Endothelial cell of umbilical vein (primary cell): ENCODE measurements at regions not wholly inside any gene's neighbourhood (a gene's known extent, or its start where the extent isn't known, plus 50 kb on each side); places are given as distances from the start of the nearest gene placed in this dataset.

Source experiments
- BruUV-seq: library from RNA; stranded (reverse); fragments of 400-500 nt; replicated peaks from 2 replicates; lab custom pipeline; 2021; lab: Mats Ljungman, UMichigan
- CTCF ChIA-PET: fragments of 300-600, 350-600 bp; sonication (Branson Sonifier 250); formaldehyde crosslinking; loops from one replicate; lab custom pipeline; 2021; ENCODE audit warnings: antibody characterized with exemption, inconsistent platforms; lab: Charles Lee
- POLR2A ChIA-PET: fragments of 300-600, 350-600 bp; sonication (Branson Sonifier 250); formaldehyde crosslinking; loops from one replicate; lab custom pipeline; 2021; ENCODE audit warnings: antibody characterized with exemption, inconsistent platforms; lab: Charles Lee
- DNase-seq: peaks from one replicate; pipeline ENCODE4 v3.0.0-alpha.2; 2011; ENCODE audit warnings: low read depth, low spot score
- FAIRE-seq: peaks from 2 replicates; lab custom pipeline; 2011; peaks lifted over from hg19 to GRCh38; lab: Jason Lieb, UNC
- H2AFZ ChIP-seq: 2 replicates; pipeline ENCODE4 v1.6.0; 2012; ENCODE audit warnings: low read depth, low read length, control low read depth, inconsistent platforms
- H3K27ac ChIP-seq: 2 replicates; pipeline ENCODE4 v1.5.1; 2011; ENCODE audit warnings: low read depth, mild to moderate bottlenecking, control low read depth, low read length, moderate library complexity; ENCODE audit not compliant: insufficient read depth
- H3K27me3 ChIP-seq, 2 experiments: 2 replicates each; pipeline versions ENCODE4 v1.6.0 to v1.6.1; 2011; ENCODE audit warnings: low read length in 2 of 2, mixed read lengths in 1 of 2; ENCODE audit not compliant: control insufficient read depth in 2 of 2, insufficient read depth in 2 of 2
- H3K36me3 ChIP-seq, 2 experiments: 2 replicates in 1 of 2; 3 replicates in 1 of 2; pipeline ENCODE4 v1.5.1; 2011; ENCODE audit warnings: low read length in 2 of 2, mild to moderate bottlenecking in 1 of 2, moderate library complexity in 1 of 2; ENCODE audit not compliant: control insufficient read depth in 2 of 2, insufficient read depth in 2 of 2; ENCODE audit errors: extremely low read depth in 1 of 2
- H3K4me1 ChIP-seq: 3 replicates; pipeline ENCODE4 v1.5.1; 2011; ENCODE audit warnings: mild to moderate bottlenecking, low read length; ENCODE audit not compliant: control insufficient read depth, insufficient read depth; ENCODE audit errors: extremely low read depth
- H3K4me2 ChIP-seq: 2 replicates; pipeline ENCODE4 v1.6.1; 2011; ENCODE audit warnings: low read length, control low read depth, mixed read lengths; ENCODE audit not compliant: insufficient read depth
- H3K4me3 ChIP-seq, 3 experiments: fragments of 200-600 bp in 1 of 3; sonication (generic), shearing (Covaris generic) in 1 of 3; replicated peaks in 1 of 3; 2 replicates each; pipeline ENCODE4 v1.5.1; 2011 to 2016; ENCODE audit warnings: control low read depth in 3 of 3, low read length in 3 of 3, mild to moderate bottlenecking in 2 of 3, inconsistent platforms in 1 of 3, low read depth in 1 of 3, moderate library complexity in 1 of 3; ENCODE audit not compliant: insufficient read depth in 1 of 3
- H3K79me2 ChIP-seq: 2 replicates; pipeline ENCODE4 v1.6.0; 2012; ENCODE audit warnings: low read length, inconsistent platforms; ENCODE audit not compliant: control insufficient read depth, insufficient read depth
- H3K9ac ChIP-seq: replicated peaks from 2 replicates; pipeline ENCODE3; 2011; ENCODE audit warnings: low read length, control low read depth; ENCODE audit not compliant: insufficient read depth; ENCODE audit errors: extremely low read depth
- H3K9me1 ChIP-seq: replicated peaks from 3 replicates; pipeline ENCODE4 v1.6.0; 2011; ENCODE audit warnings: mild to moderate bottlenecking, low read length; ENCODE audit not compliant: control insufficient read depth, insufficient read depth; ENCODE audit errors: extremely low read depth
- H3K9me3 ChIP-seq: replicated peaks from 2 replicates; pipeline ENCODE4 v1.5.1; 2012; ENCODE audit warnings: low read length, inconsistent platforms; ENCODE audit not compliant: control insufficient read depth, insufficient read depth
- H4K20me1 ChIP-seq: replicated peaks from 2 replicates; pipeline ENCODE3; 2011; ENCODE audit warnings: mild to moderate bottlenecking, low read length; ENCODE audit not compliant: control insufficient read depth, insufficient read depth; ENCODE audit errors: extremely low read depth
- EZH2 ChIP-seq: IDR thresholded peaks from 2 replicates; pipeline ENCODE4 v1.6.1; 2012; ENCODE audit warnings: borderline replicate concordance, low read depth, mild to moderate bottlenecking, moderate library complexity, low read length, inconsistent platforms; ENCODE audit not compliant: severe bottlenecking
- FOS ChIP-seq: IDR thresholded peaks from 2 replicates; pipeline ENCODE4 v1.6.1; 2011; ENCODE audit warnings: mild to moderate bottlenecking, low read length, moderate library complexity, borderline replicate concordance; ENCODE audit not compliant: insufficient read depth
- GATA2 ChIP-seq: IDR thresholded peaks from 2 replicates; pipeline ENCODE4 v1.7.0; 2011; ENCODE audit warnings: low read depth, mild to moderate bottlenecking, moderate library complexity, mixed read lengths, low read length; ENCODE audit not compliant: insufficient read length, insufficient read depth
- JUN ChIP-seq: IDR thresholded peaks from 2 replicates; pipeline ENCODE4 v1.6.1; 2011; ENCODE audit warnings: borderline replicate concordance, low read depth; ENCODE audit not compliant: insufficient read length, insufficient read depth
- MAX ChIP-seq: IDR thresholded peaks from 2 replicates; pipeline ENCODE4 v1.6.1; 2011; ENCODE audit not compliant: insufficient read depth, insufficient read length
- MYC ChIP-seq: IDR thresholded peaks from one replicate; pipeline ENCODE4 v1.6.1; 2011; ENCODE audit warnings: mild to moderate bottlenecking, low read depth, low read length
- POLR2A ChIP-seq: IDR thresholded peaks from 2 replicates; pipeline ENCODE4 v1.6.1; 2012; ENCODE audit warnings: low read depth, mild to moderate bottlenecking, control low read depth, low read length
- POLR2AphosphoS5 ChIP-seq: IDR thresholded peaks from 2 replicates; pipeline ENCODE4 v1.6.1; 2012; ENCODE audit warnings: low read depth, mild to moderate bottlenecking, control low read depth, low read length, moderate library complexity; ENCODE audit not compliant: insufficient read depth
- dilution Hi-C: fragments of 300-500 bp; cut with MboI; formaldehyde crosslinking; loops from one replicate; pipeline ENCODE4 v1.15.0; 2019; ENCODE audit warnings: low sequenced_read_pairs; ENCODE audit not compliant: extremely low pct_ligation_motif_present
- intact Hi-C: fragments of 100-400 bp; cut with micrococcal nuclease; formaldehyde crosslinking; loops from one replicate; pipeline ENCODE4 v1.10.0; 2022
- TF ChIP-seq, protein P1 (sequence below), 2 donors: IDR thresholded peaks; 1 replicate in 1 of 2; 2 replicates in 1 of 2; pipeline ENCODE4 v1.5.1; 2011; ENCODE audit warnings: low read length in 2 of 2, mild to moderate bottlenecking in 2 of 2, moderate library complexity in 2 of 2, control low read depth in 1 of 2, inconsistent platforms in 1 of 2, low read depth in 1 of 2; ENCODE audit not compliant: insufficient read depth in 1 of 2; ENCODE audit errors: extremely low read depth in 1 of 2

DNA sequence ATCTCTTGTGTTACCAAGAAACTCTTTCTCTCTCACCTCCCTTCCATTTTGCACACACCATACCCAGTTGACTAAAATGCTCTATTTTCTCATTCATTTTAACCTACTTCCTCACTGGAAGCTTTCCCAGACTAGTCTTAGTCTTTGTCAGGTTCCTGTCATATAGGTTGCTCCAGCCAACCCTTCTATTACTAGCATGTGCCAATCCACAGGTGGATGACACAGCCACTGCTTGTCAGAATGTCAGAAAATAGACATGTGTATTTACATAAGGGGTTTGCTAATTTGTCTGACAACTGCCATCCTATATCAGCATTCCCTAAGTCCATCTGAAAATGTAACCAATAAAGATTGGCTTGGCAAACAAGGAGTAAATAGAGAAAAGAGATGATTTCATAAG lies 239.2 kb upstream of the SMIM31 start:
- POLR2A ChIA-PET: no interaction called here
- TF ChIP-seq MYC (no peak), FOS (no peak), POLR2AphosphoS5 (no peak), EZH2 (no peak), MAX (no peak), GATA2 (no peak), POLR2A (no peak), JUN (no peak)
- TF ChIP-seq, protein P1, sequence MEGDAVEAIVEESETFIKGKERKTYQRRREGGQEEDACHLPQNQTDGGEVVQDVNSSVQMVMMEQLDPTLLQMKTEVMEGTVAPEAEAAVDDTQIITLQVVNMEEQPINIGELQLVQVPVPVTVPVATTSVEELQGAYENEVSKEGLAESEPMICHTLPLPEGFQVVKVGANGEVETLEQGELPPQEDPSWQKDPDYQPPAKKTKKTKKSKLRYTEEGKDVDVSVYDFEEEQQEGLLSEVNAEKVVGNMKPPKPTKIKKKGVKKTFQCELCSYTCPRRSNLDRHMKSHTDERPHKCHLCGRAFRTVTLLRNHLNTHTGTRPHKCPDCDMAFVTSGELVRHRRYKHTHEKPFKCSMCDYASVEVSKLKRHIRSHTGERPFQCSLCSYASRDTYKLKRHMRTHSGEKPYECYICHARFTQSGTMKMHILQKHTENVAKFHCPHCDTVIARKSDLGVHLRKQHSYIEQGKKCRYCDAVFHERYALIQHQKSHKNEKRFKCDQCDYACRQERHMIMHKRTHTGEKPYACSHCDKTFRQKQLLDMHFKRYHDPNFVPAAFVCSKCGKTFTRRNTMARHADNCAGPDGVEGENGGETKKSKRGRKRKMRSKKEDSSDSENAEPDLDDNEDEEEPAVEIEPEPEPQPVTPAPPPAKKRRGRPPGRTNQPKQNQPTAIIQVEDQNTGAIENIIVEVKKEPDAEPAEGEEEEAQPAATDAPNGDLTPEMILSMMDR (IDR thresholded peaks at IDR 0.05; ENCODE audit: extremely low read depth in 1 of 2, insufficient read depth in 1 of 2, low read depth in 1 of 2, low read length in 2 of 2): no peak
- Histone ChIP-seq H3K9ac (no peak overlapping the region), H3K4me2 (no peak overlapping the region), H3K27ac (no peak overlapping the region), H3K27me3 (no peaks in the 10 kb centered on the region), H4K20me1 (no peaks in the 10 kb centered on the region), H2AFZ (no peak overlapping the region), H3K9me3 (peaks cover 1% of the 10 kb centered on the region), H3K4me1 (no peaks in the 10 kb centered on the region), H3K79me2 (no peaks in the 10 kb centered on the region), H3K9me1 (no peaks in the 10 kb centered on the region), H3K4me3 (no peak overlapping the region), H3K36me3 (no peaks in the 10 kb centered on the region)
- no peak for DNase-seq
- CTCF ChIA-PET: no interaction called here
- dilution Hi-C loops: no loop called here
- intact Hi-C loops: no loop called here
- no TSS peak for BruUV-seq
- FAIRE-seq: no peak
